Vagina (tissue), 2 donors: ENCODE measurements at regions not wholly inside any gene's neighbourhood (a gene's known extent, or its start where the extent isn't known, plus 50 kb on each side); places are given as distances from the start of the nearest gene placed in this dataset.

Experiments used
- CTCF ChIP-seq, 3 experiments: fragments of 450-650 bp in 2 of 3; fragments of 200-600 bp in 1 of 3; sonication (generic) in 1 of 3; IDR thresholded peaks; one replicate each; pipeline ENCODE4 v1.5.1; 2017 to 2019; ENCODE audit warnings: antibody characterized with exemption in 3 of 3, mild to moderate bottlenecking in 2 of 3, moderate library complexity in 2 of 3
- POLR2A ChIP-seq, 2 donors: fragments of 450-650 bp; IDR thresholded peaks; one replicate each; pipeline ENCODE4 v1.6.1; 2017; ENCODE audit warnings: antibody characterized with exemption in 2 of 2, mild to moderate bottlenecking in 2 of 2, moderate library complexity in 2 of 2
- POLR2AphosphoS5 ChIP-seq, 2 donors: sonication (generic); formaldehyde crosslinking; IDR thresholded peaks; one replicate each; pipeline ENCODE4 v1.9.0; 2017; ENCODE audit warnings: antibody characterized with exemption in 2 of 2, mild to moderate bottlenecking in 2 of 2, low read depth in 1 of 2; ENCODE audit not compliant: insufficient read depth in 1 of 2

GRCh38 chr17:36784633-36785032, 152.6 kb upstream of the LHX1 start:
- TF ChIP-seq CTCF (IDR thresholded peaks at IDR 0.05): no peak
- no peak for TF ChIP-seq POLR2A (IDR thresholded peaks at IDR 0.05)
- TF ChIP-seq POLR2AphosphoS5 (IDR thresholded peaks at IDR 0.05; ENCODE audit: insufficient read depth in 1 of 2, low read depth in 1 of 2): no peak
